Skeletal muscle satellite cell (primary cell): ENCODE measurements at regions not wholly inside any gene's neighbourhood (a gene's known extent, or its start where the extent isn't known, plus 50 kb on each side); places are given as distances from the start of the nearest gene placed in this dataset.
A peak's percentile ranks its signal among the peaks of the same experiment; 100 is the strongest.

Experiments used
- H3K27me3 ChIP-seq: 2 replicates; pipeline ENCODE4 v1.7.0; 2013; ENCODE audit warnings: low read length; ENCODE audit not compliant: control insufficient read depth, insufficient read depth
- H3K36me3 ChIP-seq: 2 replicates; pipeline ENCODE4 v1.7.0; 2013; ENCODE audit warnings: mild to moderate bottlenecking, control low read depth, low read length; ENCODE audit not compliant: insufficient read depth
- H3K4me1 ChIP-seq: 2 replicates; pipeline ENCODE4 v1.7.0; 2013; ENCODE audit warnings: low read length; ENCODE audit not compliant: control insufficient read depth, insufficient read depth
- H3K4me2 ChIP-seq: 2 replicates; pipeline ENCODE4 v1.7.0; 2013; ENCODE audit warnings: mild to moderate bottlenecking, low read length
- H3K4me3 ChIP-seq: 2 replicates; pipeline ENCODE4 v1.7.0; 2013; ENCODE audit warnings: low read length
- H3K9ac ChIP-seq: 2 replicates; pipeline ENCODE4 v1.7.0; 2013; ENCODE audit warnings: mild to moderate bottlenecking, low read depth, low read length, moderate library complexity
- H3K9me3 ChIP-seq: replicated peaks from 2 replicates; pipeline ENCODE4 v1.7.0; 2013; ENCODE audit warnings: mild to moderate bottlenecking, control low read depth, low read length

DNA sequence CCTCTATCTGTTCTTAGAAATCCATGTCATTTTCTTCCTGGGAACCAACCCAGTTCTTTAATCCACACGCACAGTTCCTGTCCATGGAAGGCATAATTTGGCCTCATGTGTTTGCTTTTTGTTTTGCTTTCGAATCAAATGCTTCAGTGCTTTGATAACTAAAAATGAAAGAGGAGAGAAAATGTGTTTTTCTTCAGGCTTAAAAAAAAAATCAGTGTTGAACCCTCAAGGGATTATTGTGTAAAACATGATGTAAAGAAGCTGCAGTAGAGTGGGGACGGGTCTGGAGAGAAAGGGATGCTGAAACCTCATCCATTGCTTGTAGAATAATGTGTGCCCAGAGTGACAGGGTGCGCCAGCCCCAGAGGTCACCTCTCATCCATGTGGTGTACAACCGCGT, 197.5 kb upstream of the JARID2 start:
- no peak overlapping the region for H3K4me3 ChIP-seq
- H3K9ac ChIP-seq = no peak overlapping the region
- no peaks in the 10 kb centered on the region for H3K36me3 ChIP-seq
- H3K9me3 ChIP-seq = no peaks in the 10 kb centered on the region
- H3K27me3 ChIP-seq = no peaks in the 10 kb centered on the region
- H3K4me2 ChIP-seq = no peak overlapping the region
- no peaks in the 10 kb centered on the region for H3K4me1 ChIP-seq

- Histone ChIP-seq H3K36me3 (no peaks in the 10 kb centered on the region), H3K4me1 (peaks cover 14% of the 10 kb centered on the region), H3K9ac (no peak overlapping the region), H3K4me2 (no peak overlapping the region), H3K9me3 (no peaks in the 10 kb centered on the region), H3K27me3 (no peaks in the 10 kb centered on the region), H3K4me3 (no peak overlapping the region)
These were observed 187.4 kb upstream of the JARID2 start for GRCh38 chr6:15058200-15059061.

- Histone ChIP-seq H3K9ac (no peak overlapping the region), H3K4me1 (peaks cover 29% of the 10 kb centered on the region), H3K27me3 (no peaks in the 10 kb centered on the region), H3K4me2 (no peak overlapping the region), H3K9me3 (no peaks in the 10 kb centered on the region), H3K36me3 (no peaks in the 10 kb centered on the region), H3K4me3 (no peak overlapping the region)
These were observed 184.7 kb upstream of the JARID2 start for GRCh38 chr6:15061180-15061641.

DNA sequence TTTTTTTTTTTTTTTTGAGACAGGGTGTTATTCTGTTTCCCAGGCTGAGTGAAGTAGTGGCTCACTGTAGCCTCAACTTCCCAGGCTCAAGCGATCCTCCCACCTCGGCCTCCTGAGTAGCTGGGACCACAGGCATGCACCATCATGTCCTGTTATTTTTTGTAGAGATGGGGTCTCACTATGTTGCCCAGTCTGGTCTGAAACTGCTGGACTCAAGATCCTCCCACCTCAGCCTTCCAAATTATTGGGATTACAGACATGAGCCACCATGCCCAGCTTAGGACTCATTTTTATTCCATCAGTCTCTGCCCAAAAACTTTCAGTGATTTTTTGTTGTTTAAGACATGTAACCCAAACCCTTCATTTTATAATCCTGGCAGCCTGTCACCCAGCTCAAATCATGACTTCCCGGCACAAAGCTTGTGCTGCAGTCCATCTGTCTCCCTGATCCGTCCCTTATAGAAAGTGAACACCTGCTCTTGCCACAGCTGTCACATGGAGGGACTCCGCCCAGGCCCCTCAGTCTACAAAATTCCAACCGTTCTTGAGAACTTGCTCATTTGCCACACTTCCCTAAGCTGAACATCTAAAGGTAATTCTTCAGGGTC, 183.9 kb upstream of the JARID2 start:
- H3K9ac ChIP-seq = peak overlapping the region; percentile 22
- H3K27me3 ChIP-seq = no peaks in the 10 kb centered on the region
- no peak overlapping the region for H3K4me2 ChIP-seq
- no peaks in the 10 kb centered on the region for H3K9me3 ChIP-seq
- peaks cover 36% of the 10 kb centered on the region for H3K4me1 ChIP-seq
- H3K36me3 ChIP-seq = no peaks in the 10 kb centered on the region
- no peak overlapping the region for H3K4me3 ChIP-seq

- no peaks in the 10 kb centered on the region for H3K9me3 ChIP-seq
- H3K4me1 ChIP-seq = peaks cover 40% of the 10 kb centered on the region
- H3K4me3 ChIP-seq = peak overlapping the region; percentile 35
- H3K27me3 ChIP-seq = no peaks in the 10 kb centered on the region
- H3K9ac ChIP-seq = peak overlapping the region; percentile 67
- peak overlapping the region; percentile 27 for H3K4me2 ChIP-seq
- H3K36me3 ChIP-seq = no peaks in the 10 kb centered on the region
These were observed 183.2 kb upstream of the JARID2 start for GRCh38 chr6:15062516-15063252.

GRCh38 chr6:15063253-15063853, 182.5 kb upstream of the JARID2 start:
- Histone ChIP-seq H3K4me2 (no peak overlapping the region), H3K9me3 (no peaks in the 10 kb centered on the region), H3K4me3 (peak overlapping the region; percentile 35), H3K36me3 (no peaks in the 10 kb centered on the region), H3K4me1 (peaks cover 40% of the 10 kb centered on the region), H3K27me3 (no peaks in the 10 kb centered on the region), H3K9ac (peak overlapping the region; percentile 67)

- H3K36me3 ChIP-seq = no peaks in the 10 kb centered on the region
- H3K9me3 ChIP-seq = no peaks in the 10 kb centered on the region
- H3K9ac ChIP-seq = peak overlapping the region; percentile 24
- H3K27me3 ChIP-seq = no peaks in the 10 kb centered on the region
- H3K4me1 ChIP-seq = peaks cover 40% of the 10 kb centered on the region
- H3K4me3 ChIP-seq = no peak overlapping the region
- H3K4me2 ChIP-seq = no peak overlapping the region
These were observed 180.4 kb upstream of the JARID2 start for GRCh38 chr6:15065261-15065989.

DNA sequence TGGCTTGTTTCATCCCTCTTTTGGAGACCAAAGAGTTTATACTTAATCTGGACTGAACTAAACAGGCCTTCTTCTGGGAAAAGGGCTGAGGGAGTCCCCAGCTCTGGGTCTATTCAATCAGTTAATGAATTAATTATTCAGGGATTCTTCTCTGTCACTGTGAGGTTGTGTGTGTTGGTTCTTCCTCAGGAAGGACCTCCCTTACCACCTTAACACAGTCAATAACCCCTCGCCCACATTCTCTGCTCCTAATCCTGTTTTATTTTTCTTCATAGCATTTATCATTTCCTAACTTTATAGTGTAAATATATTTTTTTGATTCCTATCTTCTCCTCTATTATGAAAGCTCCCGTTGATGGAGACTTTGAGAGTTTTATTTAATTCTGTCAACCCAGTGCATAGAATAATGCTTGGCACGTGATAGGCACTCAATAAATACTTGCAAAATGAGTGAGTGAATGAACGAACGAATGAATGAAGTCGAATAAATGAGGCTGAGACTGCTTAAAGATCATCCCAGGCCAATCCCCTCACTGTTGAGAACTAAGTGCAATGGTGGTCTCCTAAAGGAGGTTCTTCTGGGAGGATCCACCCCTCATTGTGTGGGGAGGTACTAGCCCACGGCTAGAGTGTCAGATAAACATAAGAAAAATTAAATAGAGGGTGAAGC, 179.6 kb upstream of the JARID2 start:
- no peak overlapping the region for H3K4me3 ChIP-seq
- peaks cover 40% of the 10 kb centered on the region for H3K4me1 ChIP-seq
- H3K4me2 ChIP-seq = peak overlapping the region; percentile 7
- no peaks in the 10 kb centered on the region for H3K9me3 ChIP-seq
- H3K27me3 ChIP-seq = no peaks in the 10 kb centered on the region
- H3K9ac ChIP-seq = peak overlapping the region; percentile 24
- no peaks in the 10 kb centered on the region for H3K36me3 ChIP-seq

GRCh38 chr6:15073344-15073789, 172.5 kb upstream of the JARID2 start:
- H3K36me3 ChIP-seq = no peaks in the 10 kb centered on the region
- no peaks in the 10 kb centered on the region for H3K9me3 ChIP-seq
- no peak overlapping the region for H3K4me3 ChIP-seq
- no peak overlapping the region for H3K9ac ChIP-seq
- H3K4me2 ChIP-seq = no peak overlapping the region
- H3K27me3 ChIP-seq = no peaks in the 10 kb centered on the region
- no peaks in the 10 kb centered on the region for H3K4me1 ChIP-seq

- Histone ChIP-seq H3K36me3 (no peaks in the 10 kb centered on the region), H3K4me3 (no peak overlapping the region), H3K9ac (no peak overlapping the region), H3K4me1 (no peaks in the 10 kb centered on the region), H3K27me3 (no peaks in the 10 kb centered on the region), H3K9me3 (no peaks in the 10 kb centered on the region), H3K4me2 (no peak overlapping the region)
These were observed 171.9 kb upstream of the JARID2 start for GRCh38 chr6:15073883-15074465.
